ENCODE measurements at regions not wholly inside any gene's neighbourhood (a gene's known extent, or its start where the extent isn't known, plus 50 kb on each side); places are given as distances from the start of the nearest gene placed in this dataset.

DNA sequence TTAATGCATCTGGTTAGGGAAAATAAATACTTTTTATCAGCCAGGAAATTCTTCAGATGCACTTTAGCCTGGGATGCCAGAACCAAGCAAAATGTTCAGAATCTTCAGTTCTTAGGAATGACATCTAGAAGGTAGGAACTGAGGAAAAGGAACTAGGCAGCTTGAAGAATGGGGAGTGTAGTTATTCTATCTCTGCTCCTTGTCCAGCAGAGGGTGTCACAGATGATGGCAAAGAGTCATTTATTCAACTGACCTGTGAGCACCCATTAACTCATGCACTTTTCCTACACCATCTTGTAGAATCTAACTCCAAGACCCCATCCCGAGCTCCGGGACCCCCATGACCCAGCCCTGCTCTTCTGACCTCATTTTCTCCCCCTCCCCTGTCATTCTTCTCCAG lies 122.1 kb upstream of the ISX start:
- DNase-seq, result no peak

DNA sequence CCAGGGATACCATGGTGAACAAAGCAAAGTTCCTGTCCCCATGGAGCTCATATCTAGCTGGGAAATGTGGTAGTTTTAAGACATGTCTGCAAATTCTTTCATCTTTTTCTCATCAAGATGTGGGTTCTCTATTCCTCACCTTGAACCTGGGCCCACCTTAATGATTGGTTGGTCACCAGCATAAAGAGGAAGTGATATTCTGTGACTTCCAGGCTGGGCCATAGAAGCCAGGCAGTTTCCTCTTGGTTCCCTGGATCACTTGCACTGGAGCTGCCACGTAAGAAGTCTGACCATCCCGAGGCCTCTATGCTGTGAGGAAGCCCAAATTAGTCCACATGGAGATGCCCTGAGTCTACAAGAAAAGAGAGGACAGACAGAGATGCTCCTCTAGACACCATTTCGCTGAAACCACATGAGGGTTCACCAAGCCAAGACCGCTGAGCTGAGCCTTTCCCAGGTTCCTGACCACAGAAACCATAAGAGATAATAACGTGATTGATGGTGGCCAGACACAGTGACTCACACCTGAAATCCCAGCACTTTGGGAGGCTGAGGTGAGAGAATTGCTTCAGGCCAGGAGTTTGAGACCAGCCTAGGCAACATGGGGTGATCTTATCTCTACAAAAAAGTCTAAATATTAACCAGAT lies 119.5 kb upstream of the ISX start:
- DNase-seq, result no peak

DNA sequence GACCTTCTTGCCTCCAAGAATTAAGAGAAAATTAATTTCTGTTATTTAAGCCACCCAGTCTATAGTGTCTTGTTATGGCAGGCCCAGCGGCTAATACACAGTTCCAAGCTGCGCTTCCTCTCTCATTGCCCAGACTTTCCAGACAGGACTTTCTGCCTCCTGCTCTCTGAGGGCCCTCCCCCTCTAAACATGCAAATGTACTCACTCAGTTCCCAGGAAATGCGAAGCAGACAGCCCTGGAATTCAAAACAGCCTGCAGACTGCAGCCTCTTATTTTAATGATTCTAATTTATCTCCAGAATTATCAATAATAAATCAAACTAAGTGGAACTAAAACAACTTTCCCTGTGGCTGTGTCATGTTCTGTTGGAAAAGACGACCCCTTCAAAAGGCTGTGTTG lies 115.5 kb upstream of the ISX start:
- DNase-seq, result no peak

DNA sequence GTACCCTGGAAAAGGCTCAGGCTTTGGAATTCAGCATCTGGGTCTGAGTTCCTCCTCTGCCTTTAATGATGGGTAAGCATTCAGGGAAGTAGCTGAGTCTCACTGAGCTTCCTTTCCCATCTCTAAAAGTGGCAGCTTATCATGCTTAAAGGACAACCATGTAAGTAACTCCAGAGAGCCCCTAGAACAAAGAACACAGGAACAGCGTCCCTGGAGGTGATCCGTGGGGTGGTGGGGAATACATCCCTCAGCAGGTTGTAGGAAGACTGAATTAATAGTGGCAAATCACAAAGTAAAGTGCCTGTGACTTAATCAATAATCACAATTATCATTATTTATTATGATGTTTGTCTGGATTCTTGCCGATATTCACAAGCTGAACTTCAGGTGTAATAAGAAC lies 114.7 kb upstream of the ISX start:
- no peak for DNase-seq

DNA sequence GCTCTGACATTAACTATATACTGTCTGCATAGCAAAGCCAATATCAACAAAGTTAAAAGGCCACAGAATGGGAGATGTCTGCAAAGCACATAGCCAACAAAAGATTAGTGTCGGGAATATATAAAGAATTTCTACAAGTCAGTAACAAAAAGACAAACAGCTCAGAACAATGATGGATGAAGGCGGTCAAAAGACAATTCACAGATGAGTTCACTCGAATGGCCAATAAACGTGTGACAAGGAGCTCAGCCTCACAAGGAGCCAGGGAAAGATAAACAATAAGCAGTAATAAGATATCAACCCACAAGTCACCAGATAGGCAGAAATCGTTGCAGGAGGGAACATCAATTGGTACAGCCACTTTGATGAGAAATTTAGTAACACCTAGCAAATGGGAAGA lies 106.0 kb upstream of the ISX start:
- no peak for DNase-seq

DNA sequence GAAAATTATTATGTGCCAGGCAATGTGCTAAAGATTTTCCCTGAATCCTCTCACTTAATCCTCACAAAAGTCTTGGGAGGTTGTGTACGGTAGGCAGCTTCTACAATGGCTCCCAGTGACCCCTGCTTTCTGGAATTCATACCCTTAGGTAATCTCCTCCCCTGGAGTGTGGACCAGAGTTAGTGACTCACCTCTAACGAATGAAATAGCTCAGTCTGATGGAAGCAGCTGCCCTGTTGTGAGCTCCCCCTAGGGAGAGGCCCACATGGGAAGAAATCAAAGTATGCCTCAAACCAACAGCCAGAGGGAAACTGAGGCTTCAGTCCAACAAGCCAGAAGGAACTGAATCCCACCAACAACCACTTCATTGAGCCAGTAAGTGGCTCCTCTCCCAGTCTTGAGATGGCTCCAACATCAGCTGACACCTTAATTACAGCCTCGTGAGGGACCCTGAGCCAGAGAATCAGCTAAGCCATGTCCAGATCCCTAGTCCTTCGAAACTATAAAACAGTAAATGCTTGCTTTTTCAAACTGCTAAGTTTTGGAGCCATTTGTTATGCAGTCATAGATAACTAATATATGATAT lies 98.9 kb upstream of the ISX start:
- DNase-seq, result no peak

DNA sequence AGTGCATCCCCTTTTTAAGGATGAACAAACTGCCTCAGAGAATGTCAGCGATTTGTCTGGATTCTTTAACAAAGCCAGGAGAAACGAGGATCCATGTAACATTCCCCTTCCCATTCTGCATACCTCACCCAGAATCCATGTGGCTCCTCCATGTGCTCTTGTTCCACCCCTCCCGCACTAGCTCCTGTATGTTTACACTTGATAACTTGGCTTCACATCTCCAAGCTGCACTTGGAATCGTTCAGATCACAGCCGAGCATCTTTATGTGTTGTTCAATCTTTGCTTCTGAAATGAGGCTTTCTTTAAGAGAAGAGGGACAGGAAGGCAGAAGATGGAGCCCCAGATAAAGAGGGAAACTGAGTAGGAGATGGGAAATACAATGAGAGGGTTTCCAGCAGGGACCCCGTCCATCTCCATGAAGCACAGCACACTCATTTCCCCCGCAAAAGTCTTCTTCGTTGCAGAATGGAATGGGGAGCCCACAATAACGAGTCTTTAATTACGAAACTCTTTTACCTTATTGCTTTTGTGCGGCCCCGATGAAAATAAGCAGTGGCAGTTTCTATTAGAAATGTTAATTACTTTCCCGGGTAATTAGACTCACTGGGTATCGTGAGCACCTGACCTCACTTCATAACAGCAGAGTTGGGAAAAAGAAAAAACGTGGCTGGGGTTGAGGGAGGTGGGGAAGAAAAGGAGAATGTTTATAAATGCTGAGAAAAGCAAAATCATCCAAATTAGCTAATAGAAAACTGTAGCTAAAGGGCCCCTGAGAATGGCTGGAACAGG lies 96.8 kb upstream of the ISX start:
- DNase-seq, result no peak

DNA sequence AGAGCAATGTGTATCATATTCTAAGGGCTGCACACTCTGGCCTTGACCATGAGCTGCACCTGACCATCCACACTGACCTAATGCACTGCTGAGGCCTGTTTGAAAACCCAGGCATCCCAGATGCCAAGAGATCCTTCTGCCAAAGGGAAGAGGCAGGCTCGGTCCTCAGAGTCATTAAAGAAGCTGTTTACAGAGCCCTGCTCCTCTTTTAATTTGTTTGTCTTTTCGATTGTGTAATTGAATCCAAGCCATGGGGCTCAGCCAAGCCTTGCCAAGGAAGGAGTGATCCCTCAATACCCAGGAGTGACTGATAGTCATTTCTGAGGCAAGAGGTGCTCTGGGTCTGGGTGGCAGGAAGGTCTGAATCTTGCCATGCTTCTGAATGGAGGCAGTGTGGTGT lies 94.5 kb upstream of the ISX start:
- no peak for DNase-seq

DNA sequence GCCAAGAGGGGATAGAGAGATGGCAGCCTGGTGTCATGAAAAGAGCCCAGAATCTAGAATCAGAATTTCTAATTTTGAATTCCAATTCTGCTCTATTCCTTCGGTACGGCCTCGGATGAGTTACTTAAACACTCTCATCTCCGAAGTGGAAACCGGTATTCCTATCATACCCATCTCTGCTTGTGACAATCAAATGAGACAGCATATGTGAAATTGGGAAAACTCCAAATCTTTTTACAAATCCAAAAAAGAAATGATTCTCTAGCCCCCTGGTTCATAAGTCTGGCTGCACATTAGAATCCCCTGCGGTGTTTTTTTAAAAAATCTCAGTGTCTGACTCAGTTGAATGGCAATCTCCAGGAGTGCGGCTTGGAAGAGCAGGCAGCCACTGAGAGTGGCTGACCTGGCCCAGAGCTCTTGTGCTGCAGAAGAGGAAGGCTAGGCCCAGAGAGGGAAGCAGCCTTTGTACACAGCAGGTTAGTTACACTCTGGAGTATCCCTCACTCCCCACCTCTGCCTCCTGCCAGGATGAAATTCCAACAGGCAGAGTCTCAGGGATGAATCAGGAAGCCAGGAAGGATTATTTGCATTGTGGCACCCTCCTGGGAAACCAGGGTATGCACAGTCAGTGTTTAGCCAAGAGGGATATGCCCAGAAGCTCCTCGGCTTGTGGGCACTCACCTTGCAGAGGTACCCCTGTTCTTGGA lies 93.6 kb upstream of the ISX start:
- no peak for DNase-seq

DNA sequence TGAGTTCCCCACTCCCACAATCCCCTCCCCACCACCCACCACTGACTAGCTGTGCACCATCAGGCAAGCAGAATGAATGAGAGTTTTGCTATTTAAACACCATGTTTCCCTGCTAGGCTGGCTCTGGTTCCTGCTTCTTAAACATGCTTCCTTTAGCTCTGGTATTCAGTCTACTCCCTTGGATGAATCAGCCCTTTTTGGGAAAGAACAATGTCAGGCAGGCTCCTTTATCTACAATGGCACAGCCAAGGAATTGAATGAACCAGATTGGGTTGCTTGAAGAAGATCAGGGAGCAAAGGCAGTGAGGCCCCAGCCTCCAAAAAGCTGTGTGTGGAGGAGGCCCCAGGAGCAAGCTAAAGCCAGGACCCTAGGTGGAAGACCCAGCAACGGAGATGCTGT lies 92.9 kb upstream of the ISX start:
- no peak for DNase-seq

DNA sequence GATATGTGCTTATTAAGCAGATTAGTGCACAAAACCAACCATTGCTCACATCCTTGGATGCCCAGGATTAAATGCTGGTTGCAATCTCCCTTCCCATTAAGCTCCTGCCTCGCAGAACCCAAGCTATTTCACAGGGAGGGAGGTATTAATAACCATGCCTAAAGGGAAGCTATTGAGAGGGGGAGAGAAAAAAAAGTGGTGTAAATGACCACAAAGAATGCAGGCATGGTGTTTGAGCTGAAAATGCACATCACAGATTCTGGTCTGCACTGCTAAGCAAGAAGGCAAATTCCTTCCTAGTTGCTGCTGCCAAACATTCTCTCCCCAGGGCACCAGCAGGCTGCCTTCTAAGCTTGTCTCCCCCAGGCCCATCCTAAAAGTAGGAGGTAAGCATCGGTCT lies 92.0 kb upstream of the ISX start:
- no peak for DNase-seq

DNA sequence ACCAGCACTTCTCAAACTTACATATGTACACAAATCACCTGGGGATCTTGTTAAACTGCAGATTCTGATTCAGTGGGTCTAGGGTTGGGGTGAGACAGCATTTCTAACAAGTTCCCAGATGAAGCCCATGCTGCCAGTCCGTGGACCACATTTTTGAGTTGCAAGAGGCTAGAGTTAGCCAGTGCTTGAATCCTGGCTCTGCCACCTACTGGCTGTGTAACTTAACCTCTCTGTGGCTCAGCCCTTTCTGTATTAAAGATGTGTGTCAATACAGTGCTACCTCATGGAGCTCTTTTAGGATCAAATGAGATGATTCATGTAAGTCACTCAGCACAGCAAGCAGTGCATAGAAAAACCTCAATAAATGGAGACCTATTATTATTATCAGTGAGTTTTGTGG lies 90.2 kb upstream of the ISX start:
- DNase-seq, result no peak

DNA sequence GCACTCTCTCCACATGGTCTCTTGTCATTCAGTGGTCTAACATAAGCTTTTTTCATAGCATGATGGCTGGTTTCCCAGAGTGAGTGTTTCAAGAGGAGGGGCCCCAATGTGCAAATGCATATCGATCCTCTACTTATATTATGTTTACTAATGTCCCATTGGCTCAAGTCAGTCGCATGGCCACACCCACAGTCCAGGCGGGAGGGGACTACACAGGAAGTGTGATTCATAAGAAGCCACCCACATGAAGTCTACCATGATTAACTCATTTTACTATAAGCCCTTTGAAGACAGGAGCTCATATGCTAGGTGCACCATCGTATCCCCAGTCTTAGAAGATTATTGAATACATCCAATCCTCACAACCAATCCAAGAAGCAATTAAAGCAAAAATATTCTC lies 89.5 kb upstream of the ISX start:
- DNase-seq, result no peak

DNA sequence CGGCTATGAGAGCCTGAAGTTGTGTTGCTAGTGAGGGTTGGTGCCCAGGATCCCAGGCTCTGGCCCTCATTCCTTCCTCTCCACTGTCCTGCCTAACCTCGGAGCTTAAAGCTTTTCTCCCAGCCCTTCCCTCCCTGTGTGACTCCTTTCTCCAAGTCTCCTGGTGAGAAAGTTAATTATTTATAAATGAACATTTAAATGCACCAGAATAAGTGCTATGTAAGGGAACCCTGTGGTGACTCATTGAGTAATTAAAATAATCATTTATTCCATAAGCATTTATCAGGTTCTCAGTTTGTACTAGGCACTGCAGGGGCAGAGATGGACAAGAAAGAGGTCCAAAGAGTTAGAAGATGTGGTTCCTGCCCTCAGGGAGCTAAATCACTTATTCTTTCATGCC lies 89.1 kb upstream of the ISX start:
- DNase-seq, result no peak

DNA sequence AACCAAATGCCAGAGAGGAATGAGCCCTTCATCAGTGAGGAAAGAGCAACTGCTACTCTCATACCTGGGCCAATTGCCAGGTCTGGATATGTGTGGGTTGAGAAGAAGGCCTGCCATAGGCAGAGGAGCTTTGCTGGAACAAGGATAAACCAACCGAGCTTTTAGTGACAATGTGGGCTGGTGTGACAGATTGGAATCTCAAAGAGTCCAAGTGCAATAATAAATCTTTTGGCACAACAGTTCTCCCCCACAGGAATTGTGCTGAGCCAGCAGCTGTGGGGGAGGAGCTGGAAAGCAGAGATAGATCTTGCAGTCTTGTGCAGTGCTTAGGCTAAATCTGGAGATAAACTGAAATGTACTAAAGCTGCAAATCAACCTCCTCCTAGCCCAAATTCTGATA lies 79.4 kb upstream of the ISX start:
- DNase-seq, result no peak

DNA sequence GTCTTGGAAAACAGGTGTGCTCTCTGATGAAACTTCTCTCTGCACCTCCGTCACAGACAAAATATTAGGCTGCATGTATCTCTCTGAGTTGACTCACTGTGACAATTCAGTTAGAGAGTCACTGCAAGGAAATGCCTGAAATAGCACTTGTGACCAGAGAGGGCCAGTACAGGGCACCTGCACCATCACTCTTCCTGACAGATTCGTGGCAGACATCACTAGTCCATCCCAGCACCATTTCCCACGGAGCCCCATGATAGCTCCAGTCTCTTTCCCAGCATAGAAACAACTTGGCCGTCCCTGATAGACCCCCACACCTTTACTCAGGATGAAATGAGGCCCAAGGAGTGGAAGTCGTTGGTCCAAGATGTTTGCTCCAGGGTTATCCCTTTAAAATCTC lies 73.3 kb upstream of the ISX start:
- DNase-seq, result no peak

DNA sequence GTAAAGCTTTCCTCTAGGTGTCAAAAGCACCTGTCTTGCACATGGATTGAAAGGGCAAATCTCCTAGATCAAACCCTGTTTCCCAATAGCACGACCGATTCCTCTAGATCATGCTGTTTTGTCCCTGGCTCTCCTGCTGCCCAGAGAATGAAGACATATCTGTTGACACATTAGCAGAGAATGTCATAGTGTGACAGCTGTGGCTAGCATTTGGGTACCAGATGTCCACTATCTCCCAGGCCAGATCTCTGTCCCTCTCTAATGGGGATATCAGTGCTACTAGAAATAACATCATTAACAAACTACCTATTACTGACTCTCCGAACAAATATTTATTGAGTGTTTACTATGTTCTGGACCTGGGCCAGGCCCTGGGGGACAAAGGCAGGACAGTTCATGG lies 72.4 kb upstream of the ISX start:
- no peak for DNase-seq

DNA sequence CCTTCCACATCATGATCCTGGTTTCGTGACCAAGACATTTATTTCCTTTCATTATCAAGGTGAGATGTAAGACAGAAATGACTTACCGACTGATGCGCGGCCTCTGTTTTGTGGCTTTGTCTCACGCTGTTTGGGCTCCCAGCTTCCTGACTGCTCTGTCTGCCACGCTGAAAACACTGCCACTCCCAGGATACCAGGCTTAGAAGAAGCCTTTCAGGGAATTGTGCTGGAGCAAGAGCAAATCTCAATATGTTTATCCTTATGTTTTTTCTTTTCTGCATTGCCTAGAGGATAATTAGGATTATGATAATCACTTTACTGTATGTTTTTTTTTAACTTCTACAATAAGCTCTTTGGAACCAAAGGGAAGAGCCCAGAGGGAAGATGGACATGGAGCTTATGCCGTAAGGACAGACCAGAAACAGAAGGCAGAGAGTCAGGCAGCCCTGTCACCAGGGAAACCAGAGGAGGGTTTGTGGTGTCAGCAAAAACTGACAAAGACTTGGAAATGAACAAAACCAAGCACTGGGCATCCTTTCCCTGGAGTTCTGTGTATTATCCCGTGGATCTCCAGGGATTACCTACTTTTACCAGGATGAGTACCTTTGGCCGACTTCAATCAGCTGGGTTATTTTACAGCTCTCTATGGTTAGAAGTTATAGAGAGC lies 68.2 kb upstream of the ISX start:
- DNase-seq, result no peak

DNA sequence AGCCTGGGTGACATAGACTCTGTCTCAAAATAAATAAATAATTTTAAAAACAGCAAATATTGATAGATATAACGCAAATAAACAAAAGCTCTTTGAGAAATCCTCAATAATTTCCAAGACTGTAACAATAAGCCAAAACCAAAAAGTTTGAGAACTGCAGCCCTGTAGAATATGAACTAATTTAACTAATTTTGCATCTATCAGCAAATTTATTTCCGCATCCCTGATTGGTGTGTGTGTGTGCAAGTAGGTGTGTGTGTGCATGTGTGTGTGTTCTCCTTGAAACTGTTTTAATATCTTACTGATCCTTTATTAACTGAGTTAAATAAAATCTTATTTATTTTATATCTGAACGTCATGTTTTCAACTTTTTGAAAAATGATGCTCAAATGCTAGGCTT lies 67.0 kb upstream of the ISX start:
- no peak for DNase-seq

DNA sequence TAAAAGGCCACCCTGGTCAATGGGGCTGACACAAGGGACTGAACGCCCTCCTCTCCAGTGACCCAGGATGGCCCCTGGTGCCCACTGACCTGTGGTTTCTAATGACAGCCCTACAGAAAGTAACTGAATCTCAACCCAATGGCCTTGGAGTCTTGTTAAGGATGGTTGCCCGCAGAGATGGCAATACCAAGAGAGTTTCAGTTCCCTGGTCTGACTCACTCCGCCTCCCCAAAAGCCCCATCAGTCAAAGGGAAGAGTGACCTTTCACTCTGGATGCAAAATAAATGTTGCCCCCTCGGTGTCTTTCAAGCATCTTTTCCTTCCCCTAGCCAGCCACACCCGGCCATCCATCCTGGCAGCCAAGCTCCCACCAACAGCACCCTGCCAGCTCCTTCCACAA lies 57.7 kb upstream of the ISX start:
- no peak for DNase-seq

DNA sequence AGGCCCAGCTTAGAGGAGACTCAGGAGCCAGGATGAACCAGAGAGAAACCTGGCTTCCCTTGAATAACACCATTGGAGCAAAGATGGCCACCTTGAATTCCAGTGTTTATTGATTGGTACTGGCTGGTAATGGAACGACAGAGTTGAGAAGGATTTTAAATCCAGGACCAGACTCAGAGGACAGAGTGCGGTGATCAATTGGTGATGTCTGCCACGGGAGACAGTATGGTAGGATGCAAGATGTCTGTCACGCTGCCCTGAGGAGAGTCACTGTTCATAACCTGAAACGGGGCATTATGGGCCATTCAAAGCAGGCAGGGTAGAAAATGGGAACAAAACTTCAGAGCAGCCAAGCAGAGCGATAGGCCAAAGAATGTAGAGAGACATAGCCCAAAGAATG lies 55.4 kb upstream of the ISX start:
- DNase-seq, result no peak

DNA sequence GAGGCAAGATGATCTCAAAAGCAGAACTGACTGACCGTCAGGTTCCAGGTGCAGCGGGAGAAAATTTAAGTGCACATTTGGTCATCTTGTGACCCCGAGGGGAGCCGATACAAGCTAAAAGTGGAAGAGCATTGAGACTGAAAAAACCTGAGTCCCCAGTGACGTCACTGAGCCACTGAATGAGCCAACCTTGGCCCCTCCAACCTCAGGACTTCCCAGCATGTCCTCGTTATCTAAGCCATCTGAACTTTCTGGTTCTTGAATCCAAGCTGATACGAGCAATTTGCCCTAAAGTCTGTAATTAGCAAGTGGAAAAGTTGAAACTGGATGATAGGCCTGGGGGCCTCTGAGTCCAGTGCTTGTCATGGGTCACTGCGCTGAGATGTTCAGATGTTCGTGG lies 51.1 kb upstream of the ISX start:
- DNase-seq, result no peak

Measured in stimulated activated CD4-positive, alpha-beta T cell treated with anti-CD3 and anti-CD28 coated beads, Interleukin-4, amount 100 ng/mL, for 24 hours (primary cell).